Keratinocyte (primary cell): ENCODE measurements at regions not wholly inside any gene's neighbourhood (a gene's known extent, or its start where the extent isn't known, plus 50 kb on each side); places are given as distances from the start of the nearest gene placed in this dataset.

ENCODE experiments used
- DNase-seq: peaks from one replicate; pipeline ENCODE4 v3.0.0-alpha.2; 2011; ENCODE audit warnings: low read depth, missing footprints, low spot score
- FAIRE-seq: peaks from 2 replicates; lab custom pipeline; 2011; peaks lifted over from hg19 to GRCh38; lab: Jason Lieb, UNC
- H2AFZ ChIP-seq: 2 replicates; pipeline ENCODE4 v1.6.0; 2012; ENCODE audit warnings: low read length, control low read depth, inconsistent platforms; ENCODE audit not compliant: control insufficient read depth
- H3K27ac ChIP-seq: 2 replicates; pipeline ENCODE4 v1.5.1; 2011; ENCODE audit warnings: low read length; ENCODE audit not compliant: control insufficient read depth, insufficient read depth
- H3K27me3 ChIP-seq: 3 replicates; pipeline ENCODE4 v1.6.0; 2011; ENCODE audit warnings: low read length; ENCODE audit not compliant: control insufficient read depth, insufficient read depth; ENCODE audit errors: extremely low read depth
- H3K36me3 ChIP-seq, 2 experiments: 2 replicates in 1 of 2; 3 replicates in 1 of 2; pipeline ENCODE4 v1.5.1; 2011; ENCODE audit warnings: low read length in 2 of 2, mild to moderate bottlenecking in 1 of 2; ENCODE audit not compliant: control insufficient read depth in 2 of 2, insufficient read depth in 2 of 2; ENCODE audit errors: extremely low read depth in 1 of 2
- H3K4me1 ChIP-seq: 3 replicates; pipeline ENCODE4 v1.5.1; 2011; ENCODE audit warnings: low read length; ENCODE audit not compliant: control insufficient read depth, insufficient read depth; ENCODE audit errors: extremely low read depth
- H3K4me2 ChIP-seq: 3 replicates; pipeline ENCODE4 v1.6.0; 2011; ENCODE audit warnings: low read depth, low read length; ENCODE audit not compliant: control insufficient read depth, insufficient read depth; ENCODE audit errors: extremely low read depth
- H3K4me3 ChIP-seq, 3 experiments: fragments of 200-600 bp in 1 of 3; sonication (generic) in 1 of 3; 2 replicates in 2 of 3; 3 replicates in 1 of 3; pipeline ENCODE4 v1.5.1; 2011 to 2016; ENCODE audit warnings: low read length in 3 of 3, mild to moderate bottlenecking in 3 of 3, control low read depth in 2 of 3, inconsistent platforms in 1 of 3, low read depth in 1 of 3, mixed read lengths in 1 of 3, mixed run types in 1 of 3, moderate library complexity in 1 of 3; ENCODE audit not compliant: control insufficient read depth in 2 of 3, insufficient read depth in 2 of 3; ENCODE audit errors: extremely low read depth in 1 of 3
- H3K79me2 ChIP-seq: 2 replicates; pipeline ENCODE4 v1.6.0; 2012; ENCODE audit warnings: low read length; ENCODE audit not compliant: control insufficient read depth, insufficient read depth
- H3K9ac ChIP-seq: 3 replicates; pipeline ENCODE4 v1.6.0; 2011; ENCODE audit warnings: low read length; ENCODE audit not compliant: control insufficient read depth, insufficient read depth; ENCODE audit errors: extremely low read depth
- H3K9me1 ChIP-seq: 3 replicates; pipeline ENCODE4 v1.6.0; 2011; ENCODE audit warnings: low read length; ENCODE audit not compliant: control insufficient read depth, insufficient read depth; ENCODE audit errors: extremely low read depth
- H3K9me3 ChIP-seq: 2 replicates; pipeline ENCODE4 v1.5.1; 2012; ENCODE audit warnings: low read depth, low read length; ENCODE audit not compliant: control insufficient read depth
- H4K20me1 ChIP-seq: 3 replicates; pipeline ENCODE4 v1.6.0; 2011; ENCODE audit warnings: low read length; ENCODE audit not compliant: control insufficient read depth, insufficient read depth; ENCODE audit errors: extremely low read depth
- CTCF ChIP-seq, 3 experiments: IDR thresholded peaks in 1 of 3; conservative IDR thresholded peaks in 1 of 3; optimal IDR thresholded peaks in 1 of 3; 2 replicates in 2 of 3; 3 replicates in 1 of 3; pipeline versions ENCODE3 to v1.5.1; 2011; ENCODE audit warnings: low read length in 3 of 3, mild to moderate bottlenecking in 3 of 3, moderate library complexity in 2 of 3, control low read depth in 1 of 3, inconsistent platforms in 1 of 3; ENCODE audit not compliant: insufficient read depth in 2 of 3; ENCODE audit errors: extremely low read depth in 1 of 3
- EZH2 ChIP-seq: IDR thresholded peaks from one replicate; pipeline ENCODE4 v1.6.1; 2012; ENCODE audit warnings: inconsistent platforms, mild to moderate bottlenecking, low read length, moderate library complexity
- dilution Hi-C: fragments of 300-500 bp; cut with MboI; formaldehyde crosslinking; loops from one replicate; pipeline ENCODE4 v1.7.0; 2020; ENCODE audit warnings: low sequenced_read_pairs; ENCODE audit not compliant: extremely low pct_ligation_motif_present

- Histone ChIP-seq H3K27me3 (peaks cover 42% of the 10 kb centered on the region), H3K79me2 (no peaks in the 10 kb centered on the region), H3K36me3 (no peaks in the 10 kb centered on the region), H3K9ac (no peak overlapping the region), H3K4me3 (no peak overlapping the region), H3K9me3 (no peaks in the 10 kb centered on the region), H3K9me1 (peaks cover 2% of the 10 kb centered on the region), H3K4me2 (no peak overlapping the region), H3K4me1 (peaks cover 49% of the 10 kb centered on the region), H3K27ac (no peak overlapping the region), H2AFZ (no peak overlapping the region), H4K20me1 (peaks cover 4% of the 10 kb centered on the region)
- TF ChIP-seq CTCF (optimal IDR thresholded peaks at IDR 0.05 in 1 of 3, IDR thresholded peaks at IDR 0.05 in 1 of 3, conservative IDR thresholded peaks at IDR 0.05 in 1 of 3; ENCODE audit: extremely low read depth in 1 of 3, insufficient read depth in 2 of 3, low read length in 3 of 3): no peak
- TF ChIP-seq EZH2: no peak
- FAIRE-seq: no peak
- DNase-seq: no peak
- dilution Hi-C loops: no loop called here
Measured at GRCh38 chr15:70495991-70496599, 267.3 kb downstream of the UACA start.

DNA sequence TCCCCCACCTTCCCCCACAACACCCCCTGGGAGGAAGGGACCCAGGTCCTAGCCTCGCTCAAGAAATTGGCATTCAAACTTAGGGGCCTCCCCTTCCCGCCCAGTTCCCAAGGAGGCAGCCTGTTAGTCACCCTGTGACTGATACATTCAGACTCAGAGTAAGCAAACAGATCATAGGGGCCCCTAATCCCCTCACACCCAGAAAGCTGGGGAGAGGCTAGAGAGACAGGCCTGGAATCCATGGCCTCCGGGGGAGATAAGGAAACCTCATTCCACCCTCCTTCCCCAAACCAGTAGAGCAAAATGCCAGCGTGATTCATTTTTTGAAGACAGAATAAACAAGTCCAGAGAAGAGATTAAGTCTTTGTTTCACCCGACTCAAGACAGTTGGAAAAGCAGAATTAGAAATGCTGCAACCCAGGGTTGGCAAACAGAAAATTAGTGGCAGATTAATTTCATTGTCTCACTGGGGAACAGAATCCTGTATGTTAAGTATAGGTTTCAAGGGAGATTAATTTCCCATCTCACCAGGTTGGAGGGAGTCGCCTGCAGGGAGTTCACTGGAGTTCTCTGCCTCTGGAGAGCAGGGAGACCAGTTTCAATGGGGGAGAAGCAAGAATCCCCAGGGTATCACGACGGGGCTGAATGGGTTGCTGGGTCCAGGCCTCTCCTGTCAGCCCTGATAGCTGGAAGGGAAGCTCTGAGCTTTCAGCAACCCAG is 268.3 kb downstream of the UACA start:
- Histone ChIP-seq H3K27me3 (peaks cover 44% of the 10 kb centered on the region), H3K9ac (peak overlapping the region; percentile 48), H2AFZ (no peak overlapping the region), H3K4me1 (peaks cover 49% of the 10 kb centered on the region), H3K36me3 (no peaks in the 10 kb centered on the region), H3K4me3 (peak overlapping the region in 1 of 3 experiments; percentile 14), H3K9me1 (peaks cover 2% of the 10 kb centered on the region), H4K20me1 (peaks cover 5% of the 10 kb centered on the region), H3K9me3 (no peaks in the 10 kb centered on the region), H3K27ac (peak overlapping the region; percentile 77), H3K4me2 (peak overlapping the region; percentile 77), H3K79me2 (no peaks in the 10 kb centered on the region)
- TF ChIP-seq CTCF (optimal IDR thresholded peaks at IDR 0.05 in 1 of 3, IDR thresholded peaks at IDR 0.05 in 1 of 3, conservative IDR thresholded peaks at IDR 0.05 in 1 of 3; ENCODE audit: extremely low read depth in 1 of 3, insufficient read depth in 2 of 3, low read length in 3 of 3) (no peak), EZH2 (no peak)
- dilution Hi-C loops: no loop called here
- peak; percentile 81 for DNase-seq
- no peak for FAIRE-seq
